Neural progenitor cell (in vitro differentiated cells): ENCODE measurements at regions not wholly inside any gene's neighbourhood (a gene's known extent, or its start where the extent isn't known, plus 50 kb on each side); places are given as distances from the start of the nearest gene placed in this dataset.

Source experiments
- DNase-seq: peaks from one replicate; pipeline ENCODE4 v3.0.0-alpha.2; 2016; ENCODE audit warnings: low spot score
- H2AFZ ChIP-seq: fragments of 200-600 bp; sonication (generic); replicated peaks from 2 replicates; pipeline ENCODE4 v1.6.1; 2016; ENCODE audit warnings: antibody characterized with exemption
- H3F3A ChIP-seq: fragments of 200-600 bp; sonication (generic); 2 replicates; pipeline ENCODE4 v1.6.1; 2016; ENCODE audit warnings: antibody characterized with exemption, low read depth
- H3K27ac ChIP-seq: fragments of 200-600 bp; sonication (generic); 2 replicates; pipeline ENCODE4 v1.5.1; 2016; ENCODE audit warnings: mild to moderate bottlenecking
- H3K27me3 ChIP-seq: fragments of 200-600 bp; sonication (generic); 2 replicates; pipeline ENCODE4 v1.6.1; 2016; ENCODE audit warnings: mild to moderate bottlenecking, moderate library complexity
- H3K36me3 ChIP-seq: fragments of 200-600 bp; sonication (generic); 2 replicates; pipeline ENCODE4 v1.5.1; 2016
- H3K4me1 ChIP-seq: fragments of 200-600 bp; sonication (generic); 2 replicates; pipeline ENCODE4 v1.6.1; 2016; ENCODE audit warnings: mixed run types
- H3K4me2 ChIP-seq: fragments of 200-600 bp; sonication (generic); 2 replicates; pipeline ENCODE4 v1.6.1; 2016
- H3K4me3 ChIP-seq: fragments of 200-600 bp; sonication (generic); 2 replicates; pipeline ENCODE4 v1.5.1; 2016
- H3K79me2 ChIP-seq: fragments of 200-600 bp; sonication (generic); 2 replicates; pipeline ENCODE4 v1.6.1; 2016; ENCODE audit warnings: low read depth
- H3K9ac ChIP-seq: fragments of 200-600 bp; sonication (generic); 2 replicates; pipeline ENCODE4 v1.6.1; 2016
- H3K9me3 ChIP-seq: fragments of 200-600 bp; sonication (generic); 2 replicates; pipeline ENCODE4 v1.5.1; 2016; ENCODE audit warnings: low read depth
- H4K20me1 ChIP-seq: fragments of 200-600 bp; sonication (generic); 2 replicates; pipeline ENCODE4 v1.6.1; 2016; ENCODE audit warnings: low read depth
- H3K27ac Mint-ChIP-seq: 3 replicates; pipeline ENCODE4 v1.8.0; 2021; ENCODE audit warnings: mixed read lengths
- H3K27me3 Mint-ChIP-seq: 2 replicates; pipeline ENCODE4 v1.8.0; 2022; ENCODE audit warnings: low read depth, mild to moderate bottlenecking, inconsistent platforms, moderate library complexity, mixed read lengths; ENCODE audit not compliant: insufficient read depth
- H3K36me3 Mint-ChIP-seq: 3 replicates; pipeline ENCODE4 v1.8.0; 2021; ENCODE audit warnings: mixed read lengths
- H3K4me1 Mint-ChIP-seq: 3 replicates; pipeline ENCODE4 v1.8.0; 2021; ENCODE audit warnings: mixed read lengths
- H3K4me3 Mint-ChIP-seq: 3 replicates; pipeline ENCODE4 v1.8.0; 2021; ENCODE audit warnings: mild to moderate bottlenecking, moderate library complexity, mixed read lengths
- H3K9me3 Mint-ChIP-seq: 3 replicates; pipeline ENCODE4 v1.8.0; 2020; ENCODE audit warnings: mixed read lengths
- EZH2 ChIP-seq: fragments of 200-600 bp; sonication (generic); IDR thresholded peaks from 2 replicates; pipeline ENCODE4 v1.6.1; 2017; ENCODE audit warnings: antibody characterized with exemption, mild to moderate bottlenecking, moderate library complexity
- EZH2phosphoT487 ChIP-seq: fragments of 200-600 bp; sonication (generic); IDR thresholded peaks from 2 replicates; pipeline ENCODE4 v1.6.1; 2017; ENCODE audit warnings: antibody characterized with exemption
- TF ChIP-seq, protein P1 (sequence below): fragments of 200-600 bp; sonication (generic); IDR thresholded peaks from 2 replicates; pipeline ENCODE4 v1.5.1; 2017; ENCODE audit warnings: antibody characterized with exemption, mild to moderate bottlenecking

DNA sequence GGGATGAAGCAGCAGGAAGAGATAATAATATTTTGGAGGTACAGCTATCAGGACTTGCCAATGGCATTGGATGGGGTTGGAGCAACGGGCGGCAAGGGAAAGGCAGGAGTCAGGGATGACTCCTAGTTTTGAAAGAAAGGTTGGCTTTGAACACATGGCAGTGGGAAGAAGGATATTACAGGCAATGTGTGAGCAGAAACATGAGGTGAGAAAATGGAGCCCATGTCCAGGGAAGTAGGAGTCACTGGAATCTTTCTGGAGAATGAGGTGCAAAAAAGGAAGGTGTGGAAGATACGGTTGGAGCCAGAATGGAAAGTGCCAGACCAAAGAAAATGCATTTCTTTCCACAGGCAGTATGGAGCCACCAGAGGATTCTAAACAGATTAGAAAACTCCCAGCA, 288.5 kb upstream of the KAZN start:
- Histone ChIP-seq H3K27ac (no peak overlapping the region), H3K9ac (no peak overlapping the region), H3K36me3 (no peaks in the 10 kb centered on the region), H3K79me2 (no peaks in the 10 kb centered on the region), H2AFZ (no peak overlapping the region), H3K4me2 (no peak overlapping the region), H3K9me3 (no peaks in the 10 kb centered on the region), H3K4me1 (no peaks in the 10 kb centered on the region), H4K20me1 (no peaks in the 10 kb centered on the region), H3F3A (no peaks in the 10 kb centered on the region), H3K4me3 (no peak overlapping the region), H3K27me3 (no peaks in the 10 kb centered on the region)
- no peak for TF ChIP-seq EZH2phosphoT487
- TF ChIP-seq EZH2, result no peak
- TF ChIP-seq, protein P1, sequence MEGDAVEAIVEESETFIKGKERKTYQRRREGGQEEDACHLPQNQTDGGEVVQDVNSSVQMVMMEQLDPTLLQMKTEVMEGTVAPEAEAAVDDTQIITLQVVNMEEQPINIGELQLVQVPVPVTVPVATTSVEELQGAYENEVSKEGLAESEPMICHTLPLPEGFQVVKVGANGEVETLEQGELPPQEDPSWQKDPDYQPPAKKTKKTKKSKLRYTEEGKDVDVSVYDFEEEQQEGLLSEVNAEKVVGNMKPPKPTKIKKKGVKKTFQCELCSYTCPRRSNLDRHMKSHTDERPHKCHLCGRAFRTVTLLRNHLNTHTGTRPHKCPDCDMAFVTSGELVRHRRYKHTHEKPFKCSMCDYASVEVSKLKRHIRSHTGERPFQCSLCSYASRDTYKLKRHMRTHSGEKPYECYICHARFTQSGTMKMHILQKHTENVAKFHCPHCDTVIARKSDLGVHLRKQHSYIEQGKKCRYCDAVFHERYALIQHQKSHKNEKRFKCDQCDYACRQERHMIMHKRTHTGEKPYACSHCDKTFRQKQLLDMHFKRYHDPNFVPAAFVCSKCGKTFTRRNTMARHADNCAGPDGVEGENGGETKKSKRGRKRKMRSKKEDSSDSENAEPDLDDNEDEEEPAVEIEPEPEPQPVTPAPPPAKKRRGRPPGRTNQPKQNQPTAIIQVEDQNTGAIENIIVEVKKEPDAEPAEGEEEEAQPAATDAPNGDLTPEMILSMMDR, result no peak
- peaks cover 3% of the 10 kb centered on the region for H3K9me3 Mint-ChIP-seq
- H3K36me3 Mint-ChIP-seq, result no peaks in the 10 kb centered on the region
- peaks cover 2% of the 10 kb centered on the region for H3K4me1 Mint-ChIP-seq
- H3K27me3 Mint-ChIP-seq, result peaks cover 5% of the 10 kb centered on the region
- H3K4me3 Mint-ChIP-seq, result no peak overlapping the region
- no peak for DNase-seq
- no peak overlapping the region for H3K27ac Mint-ChIP-seq

DNA sequence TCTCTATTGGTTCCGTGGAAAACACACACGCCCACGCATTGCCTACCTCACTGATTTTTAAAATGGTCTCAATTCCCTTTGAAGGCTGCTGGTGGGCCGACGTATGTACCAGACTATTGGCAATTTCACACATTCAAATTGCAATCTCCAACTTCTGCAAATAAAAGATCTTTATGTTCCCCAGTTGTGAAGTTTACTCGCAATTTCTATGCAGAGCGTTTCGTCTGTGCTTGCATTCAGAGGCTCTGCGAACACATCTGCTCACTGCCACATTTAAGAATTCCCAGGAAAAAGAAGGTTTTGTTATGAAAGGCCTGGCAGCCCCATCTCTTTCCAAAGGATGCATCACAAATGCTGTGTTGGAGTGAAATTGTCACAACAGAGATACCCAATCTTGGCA, 288.0 kb upstream of the KAZN start:
- no peaks in the 10 kb centered on the region for H3K36me3 Mint-ChIP-seq
- no peak for DNase-seq
- peaks cover 3% of the 10 kb centered on the region for H3K9me3 Mint-ChIP-seq
- Histone ChIP-seq H3K27ac (no peak overlapping the region), H4K20me1 (no peaks in the 10 kb centered on the region), H3K9ac (no peak overlapping the region), H3K4me1 (no peaks in the 10 kb centered on the region), H3F3A (no peaks in the 10 kb centered on the region), H3K36me3 (no peaks in the 10 kb centered on the region), H3K27me3 (no peaks in the 10 kb centered on the region), H3K9me3 (no peaks in the 10 kb centered on the region), H3K4me2 (no peak overlapping the region), H2AFZ (no peak overlapping the region), H3K4me3 (no peak overlapping the region), H3K79me2 (no peaks in the 10 kb centered on the region)
- no peak overlapping the region for H3K27ac Mint-ChIP-seq
- H3K4me1 Mint-ChIP-seq, result peaks cover 2% of the 10 kb centered on the region
- TF ChIP-seq EZH2phosphoT487 (no peak), EZH2 (no peak)
- TF ChIP-seq, protein P1, result no peak
- no peak overlapping the region for H3K4me3 Mint-ChIP-seq
- H3K27me3 Mint-ChIP-seq, result peaks cover 5% of the 10 kb centered on the region

DNA sequence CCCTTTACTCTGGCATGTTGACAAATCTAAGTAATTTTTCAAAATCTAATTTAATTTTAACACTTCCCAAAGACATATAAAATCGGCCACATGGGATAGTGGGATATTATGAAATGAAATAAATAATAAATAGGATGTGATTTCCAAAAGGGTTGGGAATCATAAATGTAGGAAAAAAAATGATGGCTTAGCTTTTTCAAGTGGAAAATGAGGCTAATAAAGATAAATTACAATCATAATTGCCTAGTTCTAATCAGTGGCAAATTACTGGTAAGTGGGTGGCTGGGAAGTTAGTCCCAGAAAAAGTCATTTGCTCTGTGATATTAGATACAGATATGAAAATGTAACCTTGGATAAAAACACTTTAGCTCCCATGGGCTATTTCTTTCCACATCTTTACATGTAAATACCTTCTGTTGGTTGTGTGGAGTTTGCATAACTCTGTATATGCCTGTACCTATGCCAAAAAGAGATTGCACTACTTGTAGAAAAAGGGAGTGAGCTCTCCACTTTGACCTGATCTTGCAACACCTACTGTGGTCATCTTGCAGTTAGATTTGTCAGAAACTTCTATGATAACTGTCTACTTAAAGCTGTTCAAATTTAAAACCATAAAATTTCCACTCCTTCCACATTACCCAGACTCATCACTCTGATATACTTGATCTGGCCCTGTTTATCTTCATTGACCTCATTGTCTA, 284.6 kb upstream of the KAZN start:
- H3K4me3 Mint-ChIP-seq, result no peak overlapping the region
- H3K36me3 Mint-ChIP-seq, result no peaks in the 10 kb centered on the region
- no peak overlapping the region for H3K27ac Mint-ChIP-seq

More for the DNA sequence above, 284.6 kb upstream of the KAZN start:
- no peaks in the 10 kb centered on the region for H3K4me1 ChIP-seq
- H4K20me1 ChIP-seq, result no peaks in the 10 kb centered on the region
- no peaks in the 10 kb centered on the region for H3K4me1 Mint-ChIP-seq
- H3K4me2 ChIP-seq, result no peak overlapping the region
- H3F3A ChIP-seq, result no peaks in the 10 kb centered on the region
- no peaks in the 10 kb centered on the region for H3K36me3 ChIP-seq
- no peak overlapping the region for H3K4me3 ChIP-seq
- no peak overlapping the region for H2AFZ ChIP-seq
- H3K79me2 ChIP-seq, result no peaks in the 10 kb centered on the region
- H3K9me3 ChIP-seq, result no peaks in the 10 kb centered on the region
- no peak overlapping the region for H3K9ac ChIP-seq
- TF ChIP-seq, protein P1, result no peak
- TF ChIP-seq EZH2phosphoT487, result no peak
- no peak for TF ChIP-seq EZH2
- peaks cover 2% of the 10 kb centered on the region for H3K27me3 Mint-ChIP-seq
- DNase-seq, result no peak
- H3K9me3 Mint-ChIP-seq, result peaks cover 3% of the 10 kb centered on the region
- no peaks in the 10 kb centered on the region for H3K27me3 ChIP-seq
- H3K27ac ChIP-seq, result no peak overlapping the region
